HG03521 (cell line): ENCODE measurements at regions not wholly inside any gene's neighbourhood (a gene's known extent, or its start where the extent isn't known, plus 50 kb on each side); places are given as distances from the start of the nearest gene placed in this dataset.

Experiments
- ATAC-seq: cut with Tn5 transposase; IDR thresholded peaks from one replicate; pipeline ENCODE4 v1.9.1; 2021; ENCODE audit warnings: mild to moderate bottlenecking, moderate library complexity; ENCODE audit not compliant: unreplicated experiment

DNA sequence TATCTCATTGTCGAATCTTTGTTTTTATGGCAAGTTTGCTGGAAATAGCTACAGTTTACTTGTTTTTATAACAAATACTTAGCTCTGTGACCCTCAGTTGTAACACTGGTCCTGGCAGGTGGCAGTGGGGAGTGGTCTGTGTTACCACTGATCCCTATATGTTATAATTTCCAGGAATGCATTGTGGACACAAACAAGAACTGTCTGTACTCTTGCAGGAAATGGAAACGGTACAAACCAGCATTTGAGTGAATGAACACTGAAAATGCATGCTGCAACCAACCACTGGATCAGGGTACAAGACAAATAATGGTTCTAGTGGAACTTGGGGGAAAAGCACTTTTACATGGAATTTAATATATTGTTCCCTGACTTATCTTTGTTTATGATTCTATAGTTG lies 66.5 kb upstream of the PJA2 start:
- no peak for ATAC-seq

- no peak for ATAC-seq
Measured at GRCh38 chr5:109469896-109470662, 60.3 kb upstream of the PJA2 start.

GRCh38 chr5:109468737-109469420 lies 59.1 kb upstream of the PJA2 start:
- ATAC-seq: peak; percentile 96

DNA sequence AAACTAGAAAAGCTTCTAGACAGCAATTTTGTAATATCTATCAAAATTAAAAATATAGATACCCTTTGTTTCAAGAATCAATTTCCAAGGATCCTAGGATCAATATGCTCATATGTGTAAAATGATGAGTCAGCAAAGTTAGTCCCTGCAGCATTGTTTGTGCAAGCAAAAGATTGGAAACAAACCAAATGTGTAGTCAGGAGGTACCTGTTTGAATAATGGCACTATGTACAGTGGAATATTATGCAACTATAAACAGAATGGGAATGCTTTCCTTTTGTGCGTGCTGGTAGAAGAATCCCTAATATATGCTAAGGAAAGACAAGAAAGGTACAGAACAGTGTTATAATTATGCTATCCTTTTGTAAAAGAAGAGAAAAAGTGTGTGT lies 58.5 kb upstream of the PJA2 start:
- no peak for ATAC-seq

GRCh38 chr5:109467058-109467457 lies 57.3 kb upstream of the PJA2 start:
- ATAC-seq: no peak
